Daoy (cell line): ENCODE measurements at regions not wholly inside any gene's neighbourhood (a gene's known extent, or its start where the extent isn't known, plus 50 kb on each side); places are given as distances from the start of the nearest gene placed in this dataset.

Experiments used
- DNase-seq: peaks from one replicate; pipeline ENCODE4 v3.0.0-alpha.2; 2015; ENCODE audit warnings: low read depth

GRCh38 chr4:135934026-135934425 is 1598.3 kb downstream of the PCDH18 start:
- DNase-seq, result no peak

- no peak for DNase-seq
Measured at GRCh38 chr4:135927651-135928050, 1604.6 kb downstream of the PCDH18 start.

- no peak for DNase-seq
Measured at GRCh38 chr4:135921081-135921480, 1611.2 kb downstream of the PCDH18 start.

GRCh38 chr4:135917011-135917410 is 1615.3 kb downstream of the PCDH18 start:
- DNase-seq, result no peak

- no peak for DNase-seq
Measured at GRCh38 chr4:135900956-135901355, 1631.3 kb downstream of the PCDH18 start.

GRCh38 chr4:135864304-135864703 is 1662.7 kb upstream of the PABPC4L start:
- peak; percentile 27 for DNase-seq

GRCh38 chr4:135840781-135841180 is 1639.2 kb upstream of the PABPC4L start:
- no peak for DNase-seq

GRCh38 chr4:135839712-135840111 is 1638.1 kb upstream of the PABPC4L start:
- no peak for DNase-seq

GRCh38 chr4:135838889-135839288 is 1637.3 kb upstream of the PABPC4L start:
- peak; percentile 58 for DNase-seq

GRCh38 chr4:135834471-135834870 is 1632.9 kb upstream of the PABPC4L start:
- DNase-seq, result no peak

- no peak for DNase-seq
Measured at GRCh38 chr4:135833529-135833928, 1631.9 kb upstream of the PABPC4L start.

- DNase-seq, result no peak
Measured at GRCh38 chr4:135824759-135825296, 1623.2 kb upstream of the PABPC4L start.

- DNase-seq, result no peak
Measured at GRCh38 chr4:135804785-135805184, 1603.2 kb upstream of the PABPC4L start.

GRCh38 chr4:135777361-135777760 is 1575.8 kb upstream of the PABPC4L start:
- DNase-seq, result no peak

- no peak for DNase-seq
Measured at GRCh38 chr4:135775909-135776308, 1574.3 kb upstream of the PABPC4L start.

GRCh38 chr4:135770505-135770904 is 1568.9 kb upstream of the PABPC4L start:
- no peak for DNase-seq

GRCh38 chr4:135744928-135745327 is 1543.3 kb upstream of the PABPC4L start:
- no peak for DNase-seq

GRCh38 chr4:135741583-135741982 is 1540.0 kb upstream of the PABPC4L start:
- DNase-seq, result no peak

GRCh38 chr4:135739354-135739753 is 1537.8 kb upstream of the PABPC4L start:
- DNase-seq, result no peak

GRCh38 chr4:135735512-135735911 is 1533.9 kb upstream of the PABPC4L start:
- DNase-seq, result no peak

- DNase-seq, result no peak
Measured at GRCh38 chr4:135732448-135732847, 1530.9 kb upstream of the PABPC4L start.

GRCh38 chr4:135731682-135732081 is 1530.1 kb upstream of the PABPC4L start:
- DNase-seq, result no peak

- no peak for DNase-seq
Measured at GRCh38 chr4:135724421-135724820, 1522.8 kb upstream of the PABPC4L start.

- no peak for DNase-seq
Measured at GRCh38 chr4:135718019-135718418, 1516.4 kb upstream of the PABPC4L start.
